ENCODE measurements at regions not wholly inside any gene's neighbourhood (a gene's known extent, or its start where the extent isn't known, plus 50 kb on each side); places are given as distances from the start of the nearest gene placed in this dataset.

DNA sequence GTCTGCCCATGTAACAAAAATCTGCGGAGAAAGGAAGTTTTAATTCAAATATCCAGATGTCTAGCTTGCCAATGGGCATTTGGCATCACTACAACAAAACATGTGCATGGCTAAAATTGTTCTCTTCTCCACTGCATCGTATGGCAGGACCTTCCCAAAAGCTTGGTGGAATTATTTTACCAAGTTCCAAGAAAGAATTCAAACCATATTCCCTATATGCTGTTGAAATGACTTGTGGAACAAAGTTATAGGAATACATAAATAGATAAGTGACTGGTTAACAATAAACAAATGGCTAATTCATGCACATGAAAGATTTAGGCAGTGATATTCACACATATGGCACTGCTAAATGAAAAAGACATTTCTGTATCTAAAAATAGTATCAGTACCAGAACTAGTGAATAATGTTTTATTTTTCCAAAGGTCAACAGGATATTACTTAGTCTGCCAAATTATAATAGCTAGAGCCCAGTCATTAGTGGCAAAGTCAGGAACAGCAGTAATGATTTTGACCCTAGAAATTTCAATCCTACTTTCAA lies 425.4 kb upstream of the VRK2 start:
- H3K4me3 ChIP-seq = no peak overlapping the region
- TF ChIP-seq, protein P1, sequence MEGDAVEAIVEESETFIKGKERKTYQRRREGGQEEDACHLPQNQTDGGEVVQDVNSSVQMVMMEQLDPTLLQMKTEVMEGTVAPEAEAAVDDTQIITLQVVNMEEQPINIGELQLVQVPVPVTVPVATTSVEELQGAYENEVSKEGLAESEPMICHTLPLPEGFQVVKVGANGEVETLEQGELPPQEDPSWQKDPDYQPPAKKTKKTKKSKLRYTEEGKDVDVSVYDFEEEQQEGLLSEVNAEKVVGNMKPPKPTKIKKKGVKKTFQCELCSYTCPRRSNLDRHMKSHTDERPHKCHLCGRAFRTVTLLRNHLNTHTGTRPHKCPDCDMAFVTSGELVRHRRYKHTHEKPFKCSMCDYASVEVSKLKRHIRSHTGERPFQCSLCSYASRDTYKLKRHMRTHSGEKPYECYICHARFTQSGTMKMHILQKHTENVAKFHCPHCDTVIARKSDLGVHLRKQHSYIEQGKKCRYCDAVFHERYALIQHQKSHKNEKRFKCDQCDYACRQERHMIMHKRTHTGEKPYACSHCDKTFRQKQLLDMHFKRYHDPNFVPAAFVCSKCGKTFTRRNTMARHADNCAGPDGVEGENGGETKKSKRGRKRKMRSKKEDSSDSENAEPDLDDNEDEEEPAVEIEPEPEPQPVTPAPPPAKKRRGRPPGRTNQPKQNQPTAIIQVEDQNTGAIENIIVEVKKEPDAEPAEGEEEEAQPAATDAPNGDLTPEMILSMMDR (IDR thresholded peaks at IDR 0.05) = no peak
- TF ChIP-seq POLR2A (IDR thresholded peaks at IDR 0.05) = no peak

GRCh38 chr2:57622009-57622408 lies 424.6 kb upstream of the VRK2 start:
- no peaks in the 10 kb centered on the region for H3K9me3 ChIP-seq
- H3K36me3 ChIP-seq = no peaks in the 10 kb centered on the region
- TF ChIP-seq POLR2A (IDR thresholded peaks at IDR 0.05) = no peak
- TF ChIP-seq, protein P1 (IDR thresholded peaks at IDR 0.05) = no peak
- H3K27ac ChIP-seq = no peak overlapping the region
- no peaks in the 10 kb centered on the region for H3K27me3 ChIP-seq
- no peaks in the 10 kb centered on the region for H3K4me1 ChIP-seq
- H3K4me3 ChIP-seq = no peak overlapping the region
- DNase-seq = no peak

More for the DNA sequence above, 425.4 kb upstream of the VRK2 start:
- no peak overlapping the region for H3K27ac ChIP-seq
- no peaks in the 10 kb centered on the region for H3K36me3 ChIP-seq
- no peaks in the 10 kb centered on the region for H3K4me1 ChIP-seq
- no peaks in the 10 kb centered on the region for H3K9me3 ChIP-seq
- no peaks in the 10 kb centered on the region for H3K27me3 ChIP-seq
- DNase-seq = no peak

- no peaks in the 10 kb centered on the region for H3K9me3 ChIP-seq
These were observed 390.4 kb upstream of the VRK2 start for GRCh38 chr2:57656198-57656597.

DNA sequence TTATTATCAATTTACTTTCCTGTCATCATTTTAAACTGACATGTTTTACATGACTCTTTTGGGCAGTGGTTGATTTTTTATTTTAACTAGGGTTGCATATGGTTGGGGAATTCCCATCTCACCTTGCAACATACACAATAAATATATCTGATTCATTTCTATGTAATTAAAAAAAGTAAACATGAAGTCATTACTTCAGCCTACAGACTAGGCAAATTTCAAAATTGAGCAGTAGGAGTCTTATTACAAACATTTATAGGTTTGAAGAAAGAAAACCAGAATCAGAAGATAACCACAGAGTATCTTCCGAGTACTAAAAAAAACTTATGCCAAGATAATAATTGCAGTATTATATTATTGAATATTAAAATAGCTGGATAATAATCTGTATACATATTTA lies 377.0 kb upstream of the VRK2 start:
- Histone ChIP-seq H3K27ac (no peak overlapping the region), H3K4me3 (no peak overlapping the region), H3K27me3 (no peaks in the 10 kb centered on the region), H3K9me3 (no peaks in the 10 kb centered on the region), H3K36me3 (no peaks in the 10 kb centered on the region), H3K4me1 (no peaks in the 10 kb centered on the region)
- no peak for TF ChIP-seq POLR2A (IDR thresholded peaks at IDR 0.05)
- TF ChIP-seq, protein P1 (IDR thresholded peaks at IDR 0.05) = no peak
- no peak for DNase-seq

More at GRCh38 chr2:57656198-57656597, 390.4 kb upstream of the VRK2 start:
- Histone ChIP-seq H3K27ac (no peak overlapping the region), H3K4me1 (no peaks in the 10 kb centered on the region), H3K27me3 (no peaks in the 10 kb centered on the region), H3K4me3 (no peak overlapping the region), H3K36me3 (no peaks in the 10 kb centered on the region)
- TF ChIP-seq POLR2A (IDR thresholded peaks at IDR 0.05) = no peak
- TF ChIP-seq, protein P1 (IDR thresholded peaks at IDR 0.05) = no peak
- DNase-seq = no peak

DNA sequence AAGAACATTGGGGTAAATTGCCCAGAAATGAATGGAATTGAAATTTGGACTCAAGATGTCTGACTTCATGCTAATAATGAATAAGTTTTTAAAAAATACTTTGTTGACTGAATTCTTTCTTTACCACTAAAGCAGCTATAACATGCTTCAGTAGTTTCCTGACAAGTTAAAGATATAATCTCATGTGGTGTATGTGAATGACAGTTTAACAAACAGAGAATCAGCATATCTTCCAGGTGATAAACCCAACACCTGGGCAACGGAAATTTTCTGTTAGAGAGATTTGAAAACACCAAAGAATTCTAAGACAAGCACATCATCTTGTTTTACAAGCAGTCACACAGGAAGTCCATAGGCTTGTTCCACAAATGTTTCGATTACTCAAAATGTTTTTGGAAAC lies 372.6 kb upstream of the VRK2 start:
- Histone ChIP-seq H3K27me3 (no peaks in the 10 kb centered on the region), H3K9me3 (no peaks in the 10 kb centered on the region), H3K27ac (no peak overlapping the region), H3K4me1 (no peaks in the 10 kb centered on the region), H3K36me3 (no peaks in the 10 kb centered on the region), H3K4me3 (no peak overlapping the region)
- no peak for DNase-seq
- TF ChIP-seq, protein P1 (IDR thresholded peaks at IDR 0.05) = no peak
- TF ChIP-seq POLR2A (IDR thresholded peaks at IDR 0.05) = no peak

- no peak for TF ChIP-seq POLR2A (IDR thresholded peaks at IDR 0.05)
- TF ChIP-seq, protein P1 (IDR thresholded peaks at IDR 0.05) = no peak
- Histone ChIP-seq H3K27me3 (no peaks in the 10 kb centered on the region), H3K36me3 (no peaks in the 10 kb centered on the region), H3K4me3 (no peak overlapping the region), H3K27ac (no peak overlapping the region), H3K4me1 (no peaks in the 10 kb centered on the region), H3K9me3 (no peaks in the 10 kb centered on the region)
- no peak for DNase-seq
These were observed 371.9 kb upstream of the VRK2 start for GRCh38 chr2:57674743-57675142.
